D721Med (cell line): ENCODE measurements at regions not wholly inside any gene's neighbourhood (a gene's known extent, or its start where the extent isn't known, plus 50 kb on each side); places are given as distances from the start of the nearest gene placed in this dataset.

Experiments used
- DNase-seq: peaks from one replicate; pipeline ENCODE4 v3.0.0; 2011; ENCODE audit warnings: low spot score; ENCODE audit not compliant: insufficient read length
- FAIRE-seq: peaks from 2 replicates; lab custom pipeline; 2011; peaks lifted over from hg19 to GRCh38; lab: Jason Lieb, UNC
- CTCF ChIP-seq: IDR thresholded peaks from 2 replicates; pipeline ENCODE4 v1.5.1; 2012; ENCODE audit warnings: mild to moderate bottlenecking, control low read depth; ENCODE audit not compliant: insufficient read depth; ENCODE audit errors: missing control alignments

- DNase-seq (no peak), FAIRE-seq (no peak)
- TF ChIP-seq CTCF = no peak
These were observed 624.2 kb downstream of the ACTR3B start for GRCh38 chr7:153383781-153384180.

- no peak for TF ChIP-seq CTCF
- no peak for FAIRE-seq
- no peak for DNase-seq
These were observed 626.0 kb downstream of the ACTR3B start for GRCh38 chr7:153385502-153385901.

GRCh38 chr7:153386556-153386955 is 627.0 kb downstream of the ACTR3B start:
- FAIRE-seq (no peak), DNase-seq (no peak)
- TF ChIP-seq CTCF = no peak

GRCh38 chr7:153388611-153389010 is 629.1 kb downstream of the ACTR3B start:
- DNase-seq = no peak
- no peak for TF ChIP-seq CTCF
- FAIRE-seq = no peak

GRCh38 chr7:153389261-153389660 is 629.7 kb downstream of the ACTR3B start:
- TF ChIP-seq CTCF = no peak
- no peak for FAIRE-seq

GRCh38 chr7:153390955-153391354 is 631.4 kb downstream of the ACTR3B start:
- no peak for TF ChIP-seq CTCF
- DNase-seq (no peak), FAIRE-seq (no peak)

More at GRCh38 chr7:153389261-153389660, 629.7 kb downstream of the ACTR3B start:
- no peak for DNase-seq

GRCh38 chr7:153392726-153393125 is 633.2 kb downstream of the ACTR3B start:
- TF ChIP-seq CTCF = no peak
- FAIRE-seq = no peak
- no peak for DNase-seq
